Tibial nerve (tissue), 4 donors: ENCODE measurements at regions not wholly inside any gene's neighbourhood (a gene's known extent, or its start where the extent isn't known, plus 50 kb on each side); places are given as distances from the start of the nearest gene placed in this dataset.

ENCODE experiments used
- DNase-seq, 2 donors: peaks; one replicate each; pipeline ENCODE4 v3.0.0-alpha.2; 2019; ENCODE audit warnings: low spot score in 2 of 2
- H3K27ac ChIP-seq, 4 donors: fragments of 200-600 bp; sonication (generic) in 3 of 4; one replicate each; pipeline ENCODE4 v1.5.1; 2017 to 2019; ENCODE audit warnings: mild to moderate bottlenecking in 1 of 4
- H3K27me3 ChIP-seq, 2 donors: fragments of 200-600 bp; sonication (generic) in 1 of 2; one replicate each; pipeline versions ENCODE4 v1.5.1 to v1.6.0; 2017 to 2019
- H3K36me3 ChIP-seq, 3 donors: fragments of 200-600 bp; sonication (generic); one replicate each; pipeline ENCODE4 v1.5.1; 2018 to 2019
- H3K4me1 ChIP-seq, 4 donors: fragments of 200-600 bp; sonication (generic) in 3 of 4; one replicate each; pipeline ENCODE4 v1.5.1; 2017 to 2019
- H3K4me3 ChIP-seq, 4 donors: fragments of 200-600 bp; sonication (generic) in 3 of 4; one replicate each; pipeline ENCODE4 v1.5.1; 2017 to 2019; ENCODE audit warnings: mild to moderate bottlenecking in 1 of 4, moderate library complexity in 1 of 4
- H3K9me3 ChIP-seq, 4 donors: fragments of 200-600 bp; sonication (generic) in 3 of 4; one replicate each; pipeline ENCODE4 v1.5.1; 2017 to 2019
- EP300 ChIP-seq, 2 donors: sonication (generic); formaldehyde crosslinking; IDR thresholded peaks; one replicate each; pipeline ENCODE4 v1.6.1; 2017; ENCODE audit warnings: antibody characterized with exemption in 2 of 2, mild to moderate bottlenecking in 1 of 2
- POLR2A ChIP-seq, 2 donors: fragments of 450-650 bp; IDR thresholded peaks; one replicate each; pipeline ENCODE4 v1.6.1; 2017; ENCODE audit warnings: antibody characterized with exemption in 2 of 2, mild to moderate bottlenecking in 2 of 2, moderate library complexity in 2 of 2
- WGBS, 2 donors: methylation state at CpG; one replicate each; pipeline ENCODE4 v1.1.5; 2018; 5-methylcytosine and 5-hydroxymethylcytosine counted together
- TF ChIP-seq, protein P1 (sequence below), 5 experiments: fragments of 200-600 bp in 3 of 5; fragments of 450-650 bp in 2 of 5; sonication (generic) in 3 of 5; IDR thresholded peaks; one replicate each; pipeline ENCODE4 v1.5.1; 2016 to 2019; ENCODE audit warnings: antibody characterized with exemption in 5 of 5, mild to moderate bottlenecking in 3 of 5, moderate library complexity in 2 of 5

- WGBS, 2 donors: 69 to 81% methylated on average over 5 to 6 of the region's 6 CpGs
- no peaks in the 10 kb centered on the region for H3K4me1 ChIP-seq
- H3K9me3 ChIP-seq: no peaks in the 10 kb centered on the region
- DNase-seq: no peak
- H3K36me3 ChIP-seq: no peaks in the 10 kb centered on the region
- H3K4me3 ChIP-seq: no peak overlapping the region
- H3K27ac ChIP-seq: no peak overlapping the region
- TF ChIP-seq POLR2A (IDR thresholded peaks at IDR 0.05): no peak
- TF ChIP-seq, protein P1, sequence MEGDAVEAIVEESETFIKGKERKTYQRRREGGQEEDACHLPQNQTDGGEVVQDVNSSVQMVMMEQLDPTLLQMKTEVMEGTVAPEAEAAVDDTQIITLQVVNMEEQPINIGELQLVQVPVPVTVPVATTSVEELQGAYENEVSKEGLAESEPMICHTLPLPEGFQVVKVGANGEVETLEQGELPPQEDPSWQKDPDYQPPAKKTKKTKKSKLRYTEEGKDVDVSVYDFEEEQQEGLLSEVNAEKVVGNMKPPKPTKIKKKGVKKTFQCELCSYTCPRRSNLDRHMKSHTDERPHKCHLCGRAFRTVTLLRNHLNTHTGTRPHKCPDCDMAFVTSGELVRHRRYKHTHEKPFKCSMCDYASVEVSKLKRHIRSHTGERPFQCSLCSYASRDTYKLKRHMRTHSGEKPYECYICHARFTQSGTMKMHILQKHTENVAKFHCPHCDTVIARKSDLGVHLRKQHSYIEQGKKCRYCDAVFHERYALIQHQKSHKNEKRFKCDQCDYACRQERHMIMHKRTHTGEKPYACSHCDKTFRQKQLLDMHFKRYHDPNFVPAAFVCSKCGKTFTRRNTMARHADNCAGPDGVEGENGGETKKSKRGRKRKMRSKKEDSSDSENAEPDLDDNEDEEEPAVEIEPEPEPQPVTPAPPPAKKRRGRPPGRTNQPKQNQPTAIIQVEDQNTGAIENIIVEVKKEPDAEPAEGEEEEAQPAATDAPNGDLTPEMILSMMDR (IDR thresholded peaks at IDR 0.05): no peak
- no peak for TF ChIP-seq EP300 (IDR thresholded peaks at IDR 0.05)
- H3K27me3 ChIP-seq: no peaks in the 10 kb centered on the region
These were observed 333.2 kb upstream of the ZNF507 start for GRCh38 chr19:32012206-32012605.

DNA sequence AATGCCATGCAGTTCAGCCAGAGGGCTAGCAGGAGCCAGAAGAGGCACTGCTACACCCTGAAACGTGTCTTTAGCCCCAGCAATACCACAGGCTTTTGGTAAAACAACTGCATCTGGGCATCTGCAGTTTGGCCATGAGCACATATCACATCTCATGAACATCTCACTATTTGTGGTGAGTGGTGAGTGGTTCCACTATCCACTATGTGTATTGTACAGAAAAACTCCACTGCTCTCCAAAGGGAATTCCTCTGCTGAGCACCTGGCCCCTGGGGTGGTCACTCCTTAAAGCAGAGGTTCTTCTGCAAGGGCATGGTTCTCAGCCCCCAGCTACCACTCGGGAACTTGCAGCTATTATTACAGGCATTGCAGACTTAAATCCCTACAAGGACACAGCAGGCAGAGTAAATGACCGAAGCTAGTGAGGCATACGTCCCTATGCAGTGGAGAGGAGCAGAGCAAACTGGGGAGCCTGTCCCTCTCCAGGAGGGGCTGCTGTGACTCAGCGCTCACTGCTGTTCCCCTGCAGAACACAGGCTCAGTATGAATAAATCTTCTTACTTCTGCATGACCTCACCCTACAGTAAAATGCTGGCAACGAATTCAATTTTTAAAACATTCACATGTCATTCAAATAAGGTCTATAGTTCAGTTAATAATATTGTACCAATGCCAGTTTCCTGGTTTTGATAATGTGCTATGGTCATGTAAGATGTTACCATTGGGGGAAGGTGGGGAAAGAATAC lies 332.4 kb upstream of the ZNF507 start:
- no peaks in the 10 kb centered on the region for H3K36me3 ChIP-seq
- TF ChIP-seq EP300 (IDR thresholded peaks at IDR 0.05) (no peak), POLR2A (IDR thresholded peaks at IDR 0.05) (no peak)
- TF ChIP-seq, protein P1 (IDR thresholded peaks at IDR 0.05): no peak
- 56 to 62% methylated on average over 6 of the region's 6 CpGs for WGBS, 2 donors

GRCh38 chr19:32017176-32017953 lies 328.0 kb upstream of the ZNF507 start:
- Histone ChIP-seq H3K36me3 (no peaks in the 10 kb centered on the region), H3K27ac (peak overlapping the region in 2 of 4 donors; percentile 45 to 76), H3K4me1 (peaks cover 0 to 3% (median 0%) of the 10 kb centered on the region in 4 donors), H3K27me3 (no peaks in the 10 kb centered on the region), H3K4me3 (no peak overlapping the region), H3K9me3 (no peaks in the 10 kb centered on the region)
- peak in 1 of 2 donors; percentile 46 for TF ChIP-seq EP300 (IDR thresholded peaks at IDR 0.05)
- no peak for TF ChIP-seq POLR2A (IDR thresholded peaks at IDR 0.05)
- DNase-seq: peak in 1 of 2 donors; percentile 35
- 54 to 56% methylated on average over 9 of the region's 9 CpGs for WGBS, 2 donors

More for the DNA sequence above, 332.4 kb upstream of the ZNF507 start:
- Histone ChIP-seq H3K4me1 (no peaks in the 10 kb centered on the region), H3K4me3 (no peak overlapping the region), H3K9me3 (no peaks in the 10 kb centered on the region), H3K27ac (no peak overlapping the region), H3K27me3 (no peaks in the 10 kb centered on the region)
- no peak for DNase-seq

DNA sequence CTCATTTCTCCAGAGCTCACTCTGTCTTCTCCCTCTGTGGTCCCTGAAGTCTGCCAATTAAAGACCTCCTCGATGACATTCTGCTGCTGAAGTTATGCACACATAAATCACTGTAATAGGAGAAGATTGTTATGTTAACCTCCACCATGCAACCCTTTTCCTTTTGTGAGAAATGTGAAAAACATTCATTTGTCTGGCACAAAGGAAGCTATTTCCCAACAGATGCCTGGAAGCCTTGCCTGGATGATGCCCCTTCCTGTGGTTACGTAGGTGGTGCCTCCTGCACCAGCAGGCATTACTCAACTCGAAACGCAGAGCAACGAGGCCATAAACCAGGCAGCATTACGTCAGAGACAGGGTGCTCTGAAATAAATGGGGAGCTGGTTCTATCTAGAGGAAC lies 327.4 kb upstream of the ZNF507 start:
- DNase-seq: peak; percentile 30 to 49
- peaks cover 0 to 10% (median 0%) of the 10 kb centered on the region in 4 donors for H3K4me1 ChIP-seq
- no peak overlapping the region for H3K4me3 ChIP-seq
- no peaks in the 10 kb centered on the region for H3K9me3 ChIP-seq
- H3K27ac ChIP-seq: peak overlapping the region in 2 of 4 donors; percentile 52 to 76
- TF ChIP-seq EP300 (IDR thresholded peaks at IDR 0.05) (peak; percentile 33 to 93), POLR2A (IDR thresholded peaks at IDR 0.05) (no peak)
- no peaks in the 10 kb centered on the region for H3K27me3 ChIP-seq
- WGBS, 2 donors: 6 to 11% methylated on average over 6 of the region's 6 CpGs
- H3K36me3 ChIP-seq: no peaks in the 10 kb centered on the region

GRCh38 chr19:32020538-32020937 lies 324.9 kb upstream of the ZNF507 start:
- TF ChIP-seq, protein P1 (IDR thresholded peaks at IDR 0.05): no peak
- DNase-seq: no peak
- Histone ChIP-seq H3K27ac (no peak overlapping the region), H3K4me1 (peaks cover 0 to 15% (median 0%) of the 10 kb centered on the region in 4 donors), H3K36me3 (no peaks in the 10 kb centered on the region), H3K9me3 (no peaks in the 10 kb centered on the region), H3K27me3 (no peaks in the 10 kb centered on the region), H3K4me3 (no peak overlapping the region)
- WGBS, 2 donors: 77 to 86% methylated on average over 2 of the region's 2 CpGs
